ENCODE measurements at regions not wholly inside any gene's neighbourhood (a gene's known extent, or its start where the extent isn't known, plus 50 kb on each side); places are given as distances from the start of the nearest gene placed in this dataset.
"Not testable (repeated sequence)": the region's sequence is repeated elsewhere in the genome, so short reads cannot be mapped to it uniquely, and the experiment has no call there.

GRCh38 chr6:66103954-66104353, 396.9 kb upstream of the EYS start:
- Histone ChIP-seq H2AFZ (no peak overlapping the region), H3K36me3 (ENCODE audit: control insufficient read depth, insufficient read depth, low read length) (no peaks in the 10 kb centered on the region)

GRCh38 chr6:66103354-66103753, 396.3 kb upstream of the EYS start:
- H3K4me2 ChIP-seq (ENCODE audit: low read length), result no peak overlapping the region
- H3K4me3 ChIP-seq (ENCODE audit: low read depth, low read length), result no peak overlapping the region
- H3K79me2 ChIP-seq, result no peaks in the 10 kb centered on the region
- no peak overlapping the region for H3K27ac ChIP-seq
- no peak overlapping the region for H3K9ac ChIP-seq
- H3K27me3 ChIP-seq (ENCODE audit: control insufficient read depth, insufficient read depth, low read length), result no peaks in the 10 kb centered on the region
- no peak overlapping the region for H2AFZ ChIP-seq
- TF ChIP-seq, protein P1, sequence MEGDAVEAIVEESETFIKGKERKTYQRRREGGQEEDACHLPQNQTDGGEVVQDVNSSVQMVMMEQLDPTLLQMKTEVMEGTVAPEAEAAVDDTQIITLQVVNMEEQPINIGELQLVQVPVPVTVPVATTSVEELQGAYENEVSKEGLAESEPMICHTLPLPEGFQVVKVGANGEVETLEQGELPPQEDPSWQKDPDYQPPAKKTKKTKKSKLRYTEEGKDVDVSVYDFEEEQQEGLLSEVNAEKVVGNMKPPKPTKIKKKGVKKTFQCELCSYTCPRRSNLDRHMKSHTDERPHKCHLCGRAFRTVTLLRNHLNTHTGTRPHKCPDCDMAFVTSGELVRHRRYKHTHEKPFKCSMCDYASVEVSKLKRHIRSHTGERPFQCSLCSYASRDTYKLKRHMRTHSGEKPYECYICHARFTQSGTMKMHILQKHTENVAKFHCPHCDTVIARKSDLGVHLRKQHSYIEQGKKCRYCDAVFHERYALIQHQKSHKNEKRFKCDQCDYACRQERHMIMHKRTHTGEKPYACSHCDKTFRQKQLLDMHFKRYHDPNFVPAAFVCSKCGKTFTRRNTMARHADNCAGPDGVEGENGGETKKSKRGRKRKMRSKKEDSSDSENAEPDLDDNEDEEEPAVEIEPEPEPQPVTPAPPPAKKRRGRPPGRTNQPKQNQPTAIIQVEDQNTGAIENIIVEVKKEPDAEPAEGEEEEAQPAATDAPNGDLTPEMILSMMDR (IDR thresholded peaks at IDR 0.05), result no peak
- no peaks in the 10 kb centered on the region for H3K4me1 ChIP-seq
- H3K9me3 ChIP-seq (ENCODE audit: control insufficient read depth, low read length), result no peaks in the 10 kb centered on the region
- no peaks in the 10 kb centered on the region for H3K36me3 ChIP-seq (ENCODE audit: control insufficient read depth, insufficient read depth, low read length)

More at GRCh38 chr6:66103954-66104353, 396.9 kb upstream of the EYS start:
- no peaks in the 10 kb centered on the region for H3K79me2 ChIP-seq
- H3K9me3 ChIP-seq (ENCODE audit: control insufficient read depth, low read length), result no peaks in the 10 kb centered on the region
- H3K4me1 ChIP-seq, result no peaks in the 10 kb centered on the region
- H3K27me3 ChIP-seq (ENCODE audit: control insufficient read depth, insufficient read depth, low read length), result no peaks in the 10 kb centered on the region
- no peak overlapping the region for H3K4me2 ChIP-seq (ENCODE audit: low read length)
- H3K27ac ChIP-seq, result no peak overlapping the region
- TF ChIP-seq, protein P1 (IDR thresholded peaks at IDR 0.05), result no peak
- H3K4me3 ChIP-seq (ENCODE audit: low read depth, low read length), result no peak overlapping the region
- H3K9ac ChIP-seq, result no peak overlapping the region

DNA sequence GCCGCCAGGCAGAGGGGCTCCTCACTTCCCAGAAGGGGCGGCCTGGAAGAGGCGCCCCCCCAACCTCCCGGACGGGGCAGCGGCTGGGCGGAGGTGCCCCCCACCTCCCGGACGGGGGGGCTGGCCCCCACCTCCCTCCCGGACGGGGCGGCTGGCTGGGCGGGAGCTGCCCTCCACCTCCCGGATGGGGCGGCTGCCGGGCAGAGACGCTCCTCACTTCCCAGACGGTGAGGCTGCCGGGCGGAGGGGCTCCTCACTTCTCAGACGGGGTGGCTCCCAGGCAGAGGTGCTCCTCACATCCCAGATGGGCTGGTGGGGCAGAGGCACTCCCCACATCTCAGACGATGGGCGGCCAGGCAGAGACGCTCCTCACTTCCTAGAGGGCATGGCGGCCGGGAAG, 389.7 kb upstream of the EYS start:
- Histone ChIP-seq H3K4me3 (ENCODE audit: low read depth, low read length) (no peak overlapping the region), H3K27me3 (ENCODE audit: control insufficient read depth, insufficient read depth, low read length) (no peaks in the 10 kb centered on the region), H3K9ac (no peak overlapping the region), H3K9me3 (ENCODE audit: control insufficient read depth, low read length) (no peaks in the 10 kb centered on the region), H2AFZ (no peak overlapping the region), H3K4me2 (ENCODE audit: low read length) (no peak overlapping the region), H3K27ac (no peak overlapping the region), H3K36me3 (ENCODE audit: control insufficient read depth, insufficient read depth, low read length) (no peaks in the 10 kb centered on the region), H3K79me2 (no peaks in the 10 kb centered on the region), H3K4me1 (no peaks in the 10 kb centered on the region)
- TF ChIP-seq, protein P1 (IDR thresholded peaks at IDR 0.05), result no peak

GRCh38 chr6:66094615-66095014, 387.6 kb upstream of the EYS start:
- H3K9ac ChIP-seq, result no peak overlapping the region
- H3K9me3 ChIP-seq (ENCODE audit: control insufficient read depth, low read length), result no peaks in the 10 kb centered on the region
- no peak overlapping the region for H3K27ac ChIP-seq
- no peaks in the 10 kb centered on the region for H3K36me3 ChIP-seq (ENCODE audit: control insufficient read depth, insufficient read depth, low read length)
- no peak overlapping the region for H3K4me3 ChIP-seq (ENCODE audit: low read depth, low read length)
- TF ChIP-seq, protein P1 (IDR thresholded peaks at IDR 0.05), result no peak
- no peak overlapping the region for H2AFZ ChIP-seq
- H3K4me2 ChIP-seq (ENCODE audit: low read length), result no peak overlapping the region
- no peaks in the 10 kb centered on the region for H3K4me1 ChIP-seq
- H3K27me3 ChIP-seq (ENCODE audit: control insufficient read depth, insufficient read depth, low read length), result no peaks in the 10 kb centered on the region
- no peaks in the 10 kb centered on the region for H3K79me2 ChIP-seq

DNA sequence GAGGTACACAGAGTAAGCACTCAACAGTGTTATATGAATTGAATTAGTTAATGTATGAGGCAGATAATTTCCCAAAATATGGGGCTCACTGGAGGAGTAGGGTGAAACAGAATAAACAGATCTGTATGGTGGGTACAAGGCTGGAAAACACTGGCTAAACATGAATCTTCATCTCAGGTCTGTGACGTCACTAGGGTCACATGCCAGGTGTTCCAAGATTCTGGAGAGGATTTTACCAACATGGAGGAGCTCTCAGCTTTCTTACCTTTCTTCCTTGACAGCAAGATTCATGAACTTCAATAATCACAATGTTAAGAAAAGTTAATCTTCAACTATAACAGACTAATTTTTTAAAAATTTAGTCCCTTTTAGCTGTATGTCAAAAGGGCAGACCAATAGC, 385.3 kb upstream of the EYS start:
- not testable (repeated sequence) for H3K4me2 ChIP-seq (ENCODE audit: low read length); H2AFZ ChIP-seq; H3K27ac ChIP-seq; H3K79me2 ChIP-seq; H3K4me3 ChIP-seq (ENCODE audit: low read depth, low read length); H3K9me3 ChIP-seq (ENCODE audit: control insufficient read depth, low read length); H3K9ac ChIP-seq; H3K27me3 ChIP-seq (ENCODE audit: control insufficient read depth, insufficient read depth, low read length); H3K4me1 ChIP-seq; H3K36me3 ChIP-seq (ENCODE audit: control insufficient read depth, insufficient read depth, low read length)
